GM23338 (cell line): ENCODE measurements at regions not wholly inside any gene's neighbourhood (a gene's known extent, or its start where the extent isn't known, plus 50 kb on each side); places are given as distances from the start of the nearest gene placed in this dataset.

Source experiments
- ATAC-seq: fragments of 200-7000 bp; cut with Tn5 transposase; 3 replicates; pipeline ENCODE4 v1.9.1; 2020
- DNase-seq: peaks from one replicate; pipeline ENCODE4 v3.0.0-alpha.2; 2015; ENCODE audit warnings: low spot score
- H2AFZ ChIP-seq: fragments of 200-600 bp; sonication (generic); 2 replicates; pipeline ENCODE4 v1.8.0; 2016; ENCODE audit warnings: antibody characterized with exemption, mild to moderate bottlenecking, moderate library complexity
- H3F3A ChIP-seq: fragments of 200-600 bp; sonication (generic); replicated peaks from 2 replicates; pipeline ENCODE4 v1.8.0; 2017; ENCODE audit warnings: antibody characterized with exemption, mixed run types, low read depth
- H3K27ac ChIP-seq: fragments of 200-600 bp; sonication (generic); 2 replicates; pipeline ENCODE4 v1.6.1; 2016; ENCODE audit warnings: low read depth
- H3K27me3 ChIP-seq: fragments of 200-600 bp; sonication (generic); 2 replicates; pipeline ENCODE4 v1.8.0; 2016; ENCODE audit warnings: mild to moderate bottlenecking, mixed run types, moderate library complexity; ENCODE audit not compliant: insufficient read depth
- H3K36me3 ChIP-seq: fragments of 200-600 bp; sonication (generic); 2 replicates; pipeline ENCODE4 v1.8.0; 2016; ENCODE audit warnings: mild to moderate bottlenecking; ENCODE audit not compliant: insufficient read depth
- H3K4me1 ChIP-seq: fragments of 200-600 bp; sonication (generic); 2 replicates; pipeline ENCODE4 v1.8.0; 2016; ENCODE audit warnings: mild to moderate bottlenecking, moderate library complexity; ENCODE audit not compliant: insufficient read depth
- H3K4me2 ChIP-seq: fragments of 200-600 bp; sonication (generic); 2 replicates; pipeline ENCODE4 v1.7.1; 2017; ENCODE audit warnings: mixed run types
- H3K4me3 ChIP-seq: fragments of 200-600 bp; sonication (generic); 2 replicates; pipeline ENCODE4 v1.6.1; 2016; ENCODE audit warnings: mixed run types
- H3K79me2 ChIP-seq: fragments of 200-600 bp; sonication (generic); replicated peaks from 2 replicates; pipeline ENCODE4 v1.8.0; 2017; ENCODE audit warnings: mild to moderate bottlenecking; ENCODE audit not compliant: insufficient read depth
- H3K9me2 ChIP-seq: fragments of 200-600 bp; sonication (generic); 2 replicates; pipeline ENCODE4 v1.8.0; 2017; ENCODE audit not compliant: insufficient read depth
- H4K20me1 ChIP-seq: fragments of 200-600 bp; sonication (generic); replicated peaks from 2 replicates; pipeline ENCODE4 v1.8.0; 2017; ENCODE audit warnings: mild to moderate bottlenecking; ENCODE audit not compliant: insufficient read depth
- H3K27ac Mint-ChIP-seq: 2 replicates; pipeline ENCODE4 v1.8.0; 2020; ENCODE audit warnings: inconsistent platforms, mild to moderate bottlenecking, moderate library complexity, mixed read lengths
- H3K27me3 Mint-ChIP-seq: 3 replicates; pipeline ENCODE4 v1.8.0; 2022; ENCODE audit warnings: low read depth, mild to moderate bottlenecking, moderate library complexity, mixed read lengths, inconsistent platforms; ENCODE audit not compliant: insufficient read depth, poor library complexity
- H3K36me3 Mint-ChIP-seq: 3 replicates; pipeline ENCODE4 v1.8.0; 2021; ENCODE audit warnings: low read depth, mild to moderate bottlenecking, inconsistent platforms, moderate library complexity, mixed read lengths
- H3K4me1 Mint-ChIP-seq: 3 replicates; pipeline ENCODE4 v1.8.0; 2020; ENCODE audit warnings: mild to moderate bottlenecking, inconsistent platforms, mixed read lengths
- H3K4me3 Mint-ChIP-seq: 3 replicates; pipeline ENCODE4 v1.8.0; 2021; ENCODE audit warnings: moderate library complexity, mild to moderate bottlenecking, inconsistent platforms, mixed read lengths
- H3K9me3 Mint-ChIP-seq: 3 replicates; pipeline ENCODE4 v1.8.0; 2020; ENCODE audit warnings: moderate library complexity, mild to moderate bottlenecking, inconsistent platforms, mixed read lengths
- POLR2AphosphoS5 ChIP-seq: IDR thresholded peaks from 2 replicates; pipeline ENCODE4 v1.6.1; 2016; ENCODE audit warnings: antibody characterized with exemption, low read depth
- TF ChIP-seq, protein P1 (sequence below): fragments of 250-450 bp; sonication (Bioruptor Pico); IDR thresholded peaks from 2 replicates; pipeline ENCODE4 v1.5.0; 2020; ENCODE audit warnings: mild to moderate bottlenecking, moderate library complexity
- TF ChIP-seq, protein P2 (sequence below), 2 experiments: fragments of 200-600 bp in 1 of 2; sonication (generic) in 1 of 2; conservative IDR thresholded peaks; 2 replicates each; pipeline versions ENCODE4 v1.5.1 to v1.6.1; 2016 to 2017; ENCODE audit warnings: antibody characterized with exemption in 2 of 2, low read depth in 2 of 2, mild to moderate bottlenecking in 2 of 2, moderate library complexity in 1 of 2

DNA sequence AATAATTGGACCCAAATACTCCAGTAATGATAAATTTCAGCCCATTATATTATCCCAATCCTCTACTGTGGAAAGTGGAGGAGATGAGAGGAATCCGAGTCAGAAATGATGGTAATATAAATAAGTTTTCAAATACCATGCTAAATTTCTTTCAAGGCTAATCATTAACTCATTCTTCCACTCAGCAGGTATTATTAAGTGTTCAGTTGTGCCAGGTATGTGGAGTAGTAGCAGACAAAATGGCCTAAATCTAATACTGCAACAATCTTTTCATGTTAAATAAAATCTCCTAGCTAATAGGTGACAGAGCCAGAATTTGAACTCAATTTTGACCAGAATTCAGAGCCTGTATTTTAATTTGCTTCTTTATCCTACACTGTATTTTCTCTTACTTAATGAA, 538.6 kb upstream of the ROBO2 start:
- H3K4me1 Mint-ChIP-seq: peaks cover 6% of the 10 kb centered on the region
- H3K4me3 Mint-ChIP-seq: no peak overlapping the region
- no peak for ATAC-seq

DNA sequence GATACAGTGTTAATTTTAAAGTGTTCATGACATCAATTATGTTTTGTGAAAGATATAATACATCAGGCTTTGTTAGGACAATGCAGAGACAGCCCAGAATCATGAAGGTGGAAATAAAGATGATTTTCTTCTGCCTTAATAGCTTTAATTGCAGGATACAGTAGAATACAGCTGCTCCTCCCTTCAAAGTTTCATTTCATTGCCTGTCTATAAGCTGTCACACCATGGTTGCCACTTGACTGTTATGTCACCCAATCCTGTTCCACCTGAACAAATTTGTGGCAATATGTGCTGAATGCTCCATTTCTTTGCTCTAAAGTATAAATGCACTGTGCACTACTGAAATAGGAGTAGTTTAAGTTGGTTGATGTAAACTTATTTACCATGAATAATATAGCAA, 537.8 kb upstream of the ROBO2 start:
- Mint-ChIP-seq H3K36me3 (peaks cover 8% of the 10 kb centered on the region; the same call in 2 of the 3 replicates), H3K27me3 (peaks cover 8% of the 10 kb centered on the region), H3K27ac (no peak overlapping the region), H3K9me3 (peaks cover 8% of the 10 kb centered on the region), H3K4me3 (no peak overlapping the region), H3K4me1 (peaks cover 6% of the 10 kb centered on the region)
- TF ChIP-seq, protein P1, sequence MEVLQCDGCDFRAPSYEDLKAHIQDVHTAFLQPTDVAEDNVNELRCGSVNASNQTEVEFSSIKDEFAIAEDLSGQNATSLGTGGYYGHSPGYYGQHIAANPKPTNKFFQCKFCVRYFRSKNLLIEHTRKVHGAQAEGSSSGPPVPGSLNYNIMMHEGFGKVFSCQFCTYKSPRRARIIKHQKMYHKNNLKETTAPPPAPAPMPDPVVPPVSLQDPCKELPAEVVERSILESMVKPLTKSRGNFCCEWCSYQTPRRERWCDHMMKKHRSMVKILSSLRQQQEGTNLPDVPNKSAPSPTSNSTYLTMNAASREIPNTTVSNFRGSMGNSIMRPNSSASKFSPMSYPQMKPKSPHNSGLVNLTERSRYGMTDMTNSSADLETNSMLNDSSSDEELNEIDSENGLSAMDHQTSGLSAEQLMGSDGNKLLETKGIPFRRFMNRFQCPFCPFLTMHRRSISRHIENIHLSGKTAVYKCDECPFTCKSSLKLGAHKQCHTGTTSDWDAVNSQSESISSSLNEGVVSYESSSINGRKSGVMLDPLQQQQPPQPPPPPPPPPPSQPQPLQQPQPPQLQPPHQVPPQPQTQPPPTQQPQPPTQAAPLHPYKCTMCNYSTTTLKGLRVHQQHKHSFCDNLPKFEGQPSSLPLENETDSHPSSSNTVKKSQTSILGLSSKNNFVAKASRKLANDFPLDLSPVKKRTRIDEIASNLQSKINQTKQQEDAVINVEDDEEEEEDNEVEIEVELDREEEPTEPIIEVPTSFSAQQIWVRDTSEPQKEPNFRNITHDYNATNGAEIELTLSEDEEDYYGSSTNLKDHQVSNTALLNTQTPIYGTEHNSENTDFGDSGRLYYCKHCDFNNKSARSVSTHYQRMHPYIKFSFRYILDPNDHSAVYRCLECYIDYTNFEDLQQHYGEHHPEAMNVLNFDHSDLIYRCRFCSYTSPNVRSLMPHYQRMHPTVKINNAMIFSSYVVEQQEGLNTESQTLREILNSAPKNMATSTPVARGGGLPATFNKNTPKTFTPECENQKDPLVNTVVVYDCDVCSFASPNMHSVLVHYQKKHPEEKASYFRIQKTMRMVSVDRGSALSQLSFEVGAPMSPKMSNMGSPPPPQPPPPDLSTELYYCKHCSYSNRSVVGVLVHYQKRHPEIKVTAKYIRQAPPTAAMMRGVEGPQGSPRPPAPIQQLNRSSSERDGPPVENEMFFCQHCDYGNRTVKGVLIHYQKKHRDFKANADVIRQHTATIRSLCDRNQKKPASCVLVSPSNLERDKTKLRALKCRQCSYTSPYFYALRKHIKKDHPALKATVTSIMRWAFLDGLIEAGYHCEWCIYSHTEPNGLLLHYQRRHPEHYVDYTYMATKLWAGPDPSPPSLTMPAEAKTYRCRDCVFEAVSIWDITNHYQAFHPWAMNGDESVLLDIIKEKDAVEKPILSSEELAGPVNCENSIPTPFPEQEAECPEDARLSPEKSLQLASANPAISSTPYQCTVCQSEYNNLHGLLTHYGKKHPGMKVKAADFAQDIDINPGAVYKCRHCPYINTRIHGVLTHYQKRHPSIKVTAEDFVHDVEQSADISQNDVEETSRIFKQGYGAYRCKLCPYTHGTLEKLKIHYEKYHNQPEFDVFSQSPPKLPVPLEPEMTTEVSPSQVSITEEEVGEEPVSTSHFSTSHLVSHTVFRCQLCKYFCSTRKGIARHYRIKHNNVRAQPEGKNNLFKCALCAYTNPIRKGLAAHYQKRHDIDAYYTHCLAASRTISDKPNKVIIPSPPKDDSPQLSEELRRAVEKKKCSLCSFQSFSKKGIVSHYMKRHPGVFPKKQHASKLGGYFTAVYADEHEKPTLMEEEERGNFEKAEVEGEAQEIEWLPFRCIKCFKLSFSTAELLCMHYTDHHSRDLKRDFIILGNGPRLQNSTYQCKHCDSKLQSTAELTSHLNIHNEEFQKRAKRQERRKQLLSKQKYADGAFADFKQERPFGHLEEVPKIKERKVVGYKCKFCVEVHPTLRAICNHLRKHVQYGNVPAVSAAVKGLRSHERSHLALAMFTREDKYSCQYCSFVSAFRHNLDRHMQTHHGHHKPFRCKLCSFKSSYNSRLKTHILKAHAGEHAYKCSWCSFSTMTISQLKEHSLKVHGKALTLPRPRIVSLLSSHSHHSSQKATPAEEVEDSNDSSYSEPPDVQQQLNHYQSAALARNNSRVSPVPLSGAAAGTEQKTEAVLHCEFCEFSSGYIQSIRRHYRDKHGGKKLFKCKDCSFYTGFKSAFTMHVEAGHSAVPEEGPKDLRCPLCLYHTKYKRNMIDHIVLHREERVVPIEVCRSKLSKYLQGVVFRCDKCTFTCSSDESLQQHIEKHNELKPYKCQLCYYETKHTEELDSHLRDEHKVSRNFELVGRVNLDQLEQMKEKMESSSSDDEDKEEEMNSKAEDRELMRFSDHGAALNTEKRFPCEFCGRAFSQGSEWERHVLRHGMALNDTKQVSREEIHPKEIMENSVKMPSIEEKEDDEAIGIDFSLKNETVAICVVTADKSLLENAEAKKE (CRISPR knock-in tag): no peak
- TF ChIP-seq, protein P2, sequence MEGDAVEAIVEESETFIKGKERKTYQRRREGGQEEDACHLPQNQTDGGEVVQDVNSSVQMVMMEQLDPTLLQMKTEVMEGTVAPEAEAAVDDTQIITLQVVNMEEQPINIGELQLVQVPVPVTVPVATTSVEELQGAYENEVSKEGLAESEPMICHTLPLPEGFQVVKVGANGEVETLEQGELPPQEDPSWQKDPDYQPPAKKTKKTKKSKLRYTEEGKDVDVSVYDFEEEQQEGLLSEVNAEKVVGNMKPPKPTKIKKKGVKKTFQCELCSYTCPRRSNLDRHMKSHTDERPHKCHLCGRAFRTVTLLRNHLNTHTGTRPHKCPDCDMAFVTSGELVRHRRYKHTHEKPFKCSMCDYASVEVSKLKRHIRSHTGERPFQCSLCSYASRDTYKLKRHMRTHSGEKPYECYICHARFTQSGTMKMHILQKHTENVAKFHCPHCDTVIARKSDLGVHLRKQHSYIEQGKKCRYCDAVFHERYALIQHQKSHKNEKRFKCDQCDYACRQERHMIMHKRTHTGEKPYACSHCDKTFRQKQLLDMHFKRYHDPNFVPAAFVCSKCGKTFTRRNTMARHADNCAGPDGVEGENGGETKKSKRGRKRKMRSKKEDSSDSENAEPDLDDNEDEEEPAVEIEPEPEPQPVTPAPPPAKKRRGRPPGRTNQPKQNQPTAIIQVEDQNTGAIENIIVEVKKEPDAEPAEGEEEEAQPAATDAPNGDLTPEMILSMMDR (conservative IDR thresholded peaks at IDR 0.05; ENCODE audit: low read depth in 2 of 2): no peak
- Histone ChIP-seq H3K27ac (no peak overlapping the region), H2AFZ (no peak overlapping the region), H3K4me1 (no peaks in the 10 kb centered on the region), H3K27me3 (no peaks in the 10 kb centered on the region), H3F3A (no peaks in the 10 kb centered on the region), H3K4me3 (no peak overlapping the region), H3K36me3 (no peaks in the 10 kb centered on the region), H3K9me2 (no peaks in the 10 kb centered on the region), H4K20me1 (no peaks in the 10 kb centered on the region), H3K4me2 (no peak overlapping the region), H3K79me2 (no peaks in the 10 kb centered on the region)
- no peak for ATAC-seq
- DNase-seq: no peak

More for the DNA sequence above, 538.6 kb upstream of the ROBO2 start:
- Histone ChIP-seq H3K27ac (no peak overlapping the region), H3F3A (no peaks in the 10 kb centered on the region), H3K79me2 (no peaks in the 10 kb centered on the region), H3K27me3 (no peaks in the 10 kb centered on the region), H2AFZ (no peak overlapping the region), H3K9me2 (no peaks in the 10 kb centered on the region), H3K36me3 (no peaks in the 10 kb centered on the region), H4K20me1 (no peaks in the 10 kb centered on the region), H3K4me3 (no peak overlapping the region), H3K4me2 (no peak overlapping the region), H3K4me1 (no peaks in the 10 kb centered on the region)
- no peak for DNase-seq
- Mint-ChIP-seq H3K27me3 (peaks cover 9% of the 10 kb centered on the region), H3K9me3 (peaks cover 11% of the 10 kb centered on the region), H3K27ac (no peak overlapping the region), H3K36me3 (peaks cover 8% of the 10 kb centered on the region; the same call in 2 of the 3 replicates)
- no peak for TF ChIP-seq POLR2AphosphoS5
